SK-N-SH treated with all-trans-retinoic acid at 6 μM for 48 hours (cell line): ENCODE measurements at regions not wholly inside any gene's neighbourhood (a gene's known extent, or its start where the extent isn't known, plus 50 kb on each side); places are given as distances from the start of the nearest gene placed in this dataset.

Source experiments
- ATAC-seq: fragments of 200-7000 bp; cut with Tn5 transposase; 3 replicates; pipeline ENCODE4 v1.9.1; 2020; ENCODE audit warnings: mild to moderate bottlenecking, moderate library complexity
- ARNTL ChIP-seq: fragments of 450-650 bp; formaldehyde crosslinking; IDR thresholded peaks from 2 replicates; pipeline ENCODE4 v1.5.0; 2020; ENCODE audit warnings: low read depth, mild to moderate bottlenecking, moderate library complexity, borderline replicate concordance
- BACH2 ChIP-seq: fragments of 250-450 bp; sonication (Bioruptor Pico); IDR thresholded peaks from 2 replicates; pipeline ENCODE4 v1.9.0; 2021; ENCODE audit warnings: mild to moderate bottlenecking, borderline replicate concordance
- CSDC2 ChIP-seq: fragments of 250-450 bp; sonication (Bioruptor Pico); IDR thresholded peaks from 2 replicates; pipeline ENCODE4 v1.5.0; 2020; ENCODE audit warnings: mild to moderate bottlenecking, moderate library complexity
- CSRNP3 ChIP-seq: fragments of 250-450 bp; sonication (Bioruptor Pico); IDR thresholded peaks from 2 replicates; pipeline ENCODE4 v1.5.1; 2021; ENCODE audit warnings: mild to moderate bottlenecking, moderate library complexity
- ESRRG ChIP-seq: fragments of 250-450 bp; sonication (Bioruptor Pico); IDR thresholded peaks from 2 replicates; pipeline ENCODE4 v1.6.1; 2021; ENCODE audit warnings: mild to moderate bottlenecking
- GLIS3 ChIP-seq: fragments of 250-450 bp; sonication (Bioruptor Pico); IDR thresholded peaks from 2 replicates; pipeline ENCODE4 v1.5.0; 2020; ENCODE audit warnings: mild to moderate bottlenecking, moderate library complexity
- ISL1 ChIP-seq: fragments of 250-450 bp; sonication (Bioruptor Pico); IDR thresholded peaks from 2 replicates; pipeline ENCODE4 v2.1.2; 2022; ENCODE audit warnings: mild to moderate bottlenecking, moderate library complexity
- OSR1 ChIP-seq: fragments of 250-450 bp; sonication (Bioruptor Pico); IDR thresholded peaks from 2 replicates; pipeline ENCODE4 v1.8.0; 2022; ENCODE audit warnings: moderate library complexity, mild to moderate bottlenecking, inconsistent platforms
- POU6F1 ChIP-seq: fragments of 250-450 bp; sonication (Bioruptor Pico); IDR thresholded peaks from 2 replicates; pipeline ENCODE4 v1.8.0; 2021; ENCODE audit warnings: low read depth, mild to moderate bottlenecking, moderate library complexity, borderline replicate concordance
- RARB ChIP-seq: fragments of 250-450 bp; sonication (Bioruptor Pico); IDR thresholded peaks from 2 replicates; pipeline ENCODE4 v1.8.0; 2021; ENCODE audit warnings: mild to moderate bottlenecking, moderate library complexity
- SNAI2 ChIP-seq: fragments of 250-450 bp; sonication (Bioruptor Pico); IDR thresholded peaks from 2 replicates; pipeline ENCODE4 v1.5.0; 2020; ENCODE audit warnings: mild to moderate bottlenecking, moderate library complexity
- TCF4 ChIP-seq: fragments of 250-450 bp; sonication (Bioruptor Pico); IDR thresholded peaks from 2 replicates; pipeline ENCODE4 v1.8.0; 2021; ENCODE audit warnings: mild to moderate bottlenecking, moderate library complexity, borderline replicate concordance
- TOX ChIP-seq: fragments of 250-450 bp; sonication (Bioruptor Pico); IDR thresholded peaks from 2 replicates; pipeline ENCODE4 v1.8.0; 2021; ENCODE audit warnings: mild to moderate bottlenecking, moderate library complexity, borderline replicate concordance
- ZC3H10 ChIP-seq: fragments of 250-450 bp; sonication (Bioruptor Pico); IDR thresholded peaks from 2 replicates; pipeline ENCODE4 v1.5.1; 2021; ENCODE audit warnings: mild to moderate bottlenecking, moderate library complexity
- ZFP3 ChIP-seq: fragments of 250-450 bp; sonication (Bioruptor Pico); IDR thresholded peaks from 2 replicates; pipeline ENCODE4 v1.5.0; 2020; ENCODE audit warnings: mild to moderate bottlenecking, moderate library complexity
- ZNF565 ChIP-seq: fragments of 450-650 bp; formaldehyde crosslinking; conservative IDR thresholded peaks from 2 replicates; pipeline ENCODE4 v1.5.0; 2020; ENCODE audit warnings: low read depth, mild to moderate bottlenecking, moderate library complexity
- ZNF8 ChIP-seq: fragments of 450-650 bp; formaldehyde crosslinking; IDR thresholded peaks from 2 replicates; pipeline ENCODE4 v1.5.0; 2020; ENCODE audit warnings: mild to moderate bottlenecking, moderate library complexity
- TF ChIP-seq, protein P1 (sequence below): fragments of 250-450 bp; sonication (Bioruptor Pico); IDR thresholded peaks from 2 replicates; pipeline ENCODE4 v1.5.0; 2020; ENCODE audit warnings: mild to moderate bottlenecking, moderate library complexity
- TF ChIP-seq, protein P2 (sequence below): fragments of 250-450 bp; sonication (Bioruptor Pico); IDR thresholded peaks from 2 replicates; pipeline ENCODE4 v1.8.0; 2020; ENCODE audit warnings: mild to moderate bottlenecking, moderate library complexity, borderline replicate concordance
- TF ChIP-seq, protein P3 (sequence below): fragments of 250-450 bp; sonication (Bioruptor Pico); IDR thresholded peaks from 2 replicates; pipeline ENCODE4 v1.5.1; 2020; ENCODE audit warnings: low read depth, mild to moderate bottlenecking, moderate library complexity

GRCh38 chr1:112063781-112064728 is 74.6 kb upstream of the KCND3 start:
- ATAC-seq, result no peak
- TF ChIP-seq POU6F1, result no peak

GRCh38 chr1:112067989-112068388 is 78.5 kb upstream of the KCND3 start:
- TF ChIP-seq ZNF8, result no peak
- no peak for TF ChIP-seq TOX
- TF ChIP-seq RARB, result no peak
- TF ChIP-seq ESRRG (CRISPR knock-in tag), result no peak
- TF ChIP-seq TCF4 (CRISPR knock-in tag), result no peak
- TF ChIP-seq OSR1 (CRISPR knock-in tag), result no peak
- TF ChIP-seq GLIS3, result no peak
- TF ChIP-seq POU6F1, result no peak
- no peak for TF ChIP-seq ARNTL (CRISPR knock-in tag)
- TF ChIP-seq, protein P1, sequence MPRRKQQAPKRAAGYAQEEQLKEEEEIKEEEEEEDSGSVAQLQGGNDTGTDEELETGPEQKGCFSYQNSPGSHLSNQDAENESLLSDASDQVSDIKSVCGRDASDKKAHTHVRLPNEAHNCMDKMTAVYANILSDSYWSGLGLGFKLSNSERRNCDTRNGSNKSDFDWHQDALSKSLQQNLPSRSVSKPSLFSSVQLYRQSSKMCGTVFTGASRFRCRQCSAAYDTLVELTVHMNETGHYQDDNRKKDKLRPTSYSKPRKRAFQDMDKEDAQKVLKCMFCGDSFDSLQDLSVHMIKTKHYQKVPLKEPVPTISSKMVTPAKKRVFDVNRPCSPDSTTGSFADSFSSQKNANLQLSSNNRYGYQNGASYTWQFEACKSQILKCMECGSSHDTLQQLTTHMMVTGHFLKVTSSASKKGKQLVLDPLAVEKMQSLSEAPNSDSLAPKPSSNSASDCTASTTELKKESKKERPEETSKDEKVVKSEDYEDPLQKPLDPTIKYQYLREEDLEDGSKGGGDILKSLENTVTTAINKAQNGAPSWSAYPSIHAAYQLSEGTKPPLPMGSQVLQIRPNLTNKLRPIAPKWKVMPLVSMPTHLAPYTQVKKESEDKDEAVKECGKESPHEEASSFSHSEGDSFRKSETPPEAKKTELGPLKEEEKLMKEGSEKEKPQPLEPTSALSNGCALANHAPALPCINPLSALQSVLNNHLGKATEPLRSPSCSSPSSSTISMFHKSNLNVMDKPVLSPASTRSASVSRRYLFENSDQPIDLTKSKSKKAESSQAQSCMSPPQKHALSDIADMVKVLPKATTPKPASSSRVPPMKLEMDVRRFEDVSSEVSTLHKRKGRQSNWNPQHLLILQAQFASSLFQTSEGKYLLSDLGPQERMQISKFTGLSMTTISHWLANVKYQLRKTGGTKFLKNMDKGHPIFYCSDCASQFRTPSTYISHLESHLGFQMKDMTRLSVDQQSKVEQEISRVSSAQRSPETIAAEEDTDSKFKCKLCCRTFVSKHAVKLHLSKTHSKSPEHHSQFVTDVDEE, result no peak
- no peak for TF ChIP-seq CSRNP3 (CRISPR knock-in tag)
- TF ChIP-seq ZNF565 (CRISPR knock-in tag), result no peak
- TF ChIP-seq SNAI2 (CRISPR knock-in tag), result no peak
- TF ChIP-seq, protein P2, sequence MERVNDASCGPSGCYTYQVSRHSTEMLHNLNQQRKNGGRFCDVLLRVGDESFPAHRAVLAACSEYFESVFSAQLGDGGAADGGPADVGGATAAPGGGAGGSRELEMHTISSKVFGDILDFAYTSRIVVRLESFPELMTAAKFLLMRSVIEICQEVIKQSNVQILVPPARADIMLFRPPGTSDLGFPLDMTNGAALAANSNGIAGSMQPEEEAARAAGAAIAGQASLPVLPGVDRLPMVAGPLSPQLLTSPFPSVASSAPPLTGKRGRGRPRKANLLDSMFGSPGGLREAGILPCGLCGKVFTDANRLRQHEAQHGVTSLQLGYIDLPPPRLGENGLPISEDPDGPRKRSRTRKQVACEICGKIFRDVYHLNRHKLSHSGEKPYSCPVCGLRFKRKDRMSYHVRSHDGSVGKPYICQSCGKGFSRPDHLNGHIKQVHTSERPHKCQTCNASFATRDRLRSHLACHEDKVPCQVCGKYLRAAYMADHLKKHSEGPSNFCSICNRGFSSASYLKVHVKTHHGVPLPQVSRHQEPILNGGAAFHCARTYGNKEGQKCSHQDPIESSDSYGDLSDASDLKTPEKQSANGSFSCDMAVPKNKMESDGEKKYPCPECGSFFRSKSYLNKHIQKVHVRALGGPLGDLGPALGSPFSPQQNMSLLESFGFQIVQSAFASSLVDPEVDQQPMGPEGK (CRISPR knock-in tag), result no peak
- TF ChIP-seq ZFP3 (CRISPR knock-in tag), result no peak
- no peak for TF ChIP-seq BACH2 (CRISPR knock-in tag)
- ATAC-seq, result no peak

GRCh38 chr1:112070677-112071076 is 81.2 kb upstream of the KCND3 start:
- ATAC-seq, result no peak
- TF ChIP-seq CSDC2, result no peak
- TF ChIP-seq, all 23 proteins: peak for 0

DNA sequence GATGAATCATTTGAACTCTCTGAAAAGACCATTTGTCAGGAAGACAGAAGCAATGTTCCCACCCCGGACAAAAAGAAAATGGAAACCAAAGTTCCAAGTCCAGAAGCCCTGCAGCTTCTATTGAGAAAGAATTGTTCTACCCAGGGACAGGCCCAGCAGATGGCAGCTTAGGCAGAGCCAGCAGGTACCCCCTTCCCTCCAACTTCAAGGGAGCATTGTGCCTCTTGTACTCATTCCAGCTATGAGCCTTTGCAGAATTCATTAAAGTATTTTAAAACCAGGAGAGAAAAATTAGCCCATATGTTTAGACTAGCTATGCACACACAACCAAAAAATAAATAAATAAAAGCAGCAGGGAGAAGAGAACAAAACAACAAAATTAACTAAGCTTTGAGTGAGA is 85.2 kb upstream of the KCND3 start:
- ATAC-seq, result no peak
- TF ChIP-seq ESRRG (CRISPR knock-in tag) (no peak), ARNTL (CRISPR knock-in tag) (no peak), BACH2 (CRISPR knock-in tag) (no peak), GLIS3 (no peak), ZFP3 (CRISPR knock-in tag) (no peak), ZC3H10 (no peak), OSR1 (CRISPR knock-in tag) (no peak), ISL1 (CRISPR knock-in tag) (no peak), TCF4 (CRISPR knock-in tag) (no peak), CSDC2 (no peak)
- TF ChIP-seq, protein P1, result no peak
- TF ChIP-seq, protein P3, sequence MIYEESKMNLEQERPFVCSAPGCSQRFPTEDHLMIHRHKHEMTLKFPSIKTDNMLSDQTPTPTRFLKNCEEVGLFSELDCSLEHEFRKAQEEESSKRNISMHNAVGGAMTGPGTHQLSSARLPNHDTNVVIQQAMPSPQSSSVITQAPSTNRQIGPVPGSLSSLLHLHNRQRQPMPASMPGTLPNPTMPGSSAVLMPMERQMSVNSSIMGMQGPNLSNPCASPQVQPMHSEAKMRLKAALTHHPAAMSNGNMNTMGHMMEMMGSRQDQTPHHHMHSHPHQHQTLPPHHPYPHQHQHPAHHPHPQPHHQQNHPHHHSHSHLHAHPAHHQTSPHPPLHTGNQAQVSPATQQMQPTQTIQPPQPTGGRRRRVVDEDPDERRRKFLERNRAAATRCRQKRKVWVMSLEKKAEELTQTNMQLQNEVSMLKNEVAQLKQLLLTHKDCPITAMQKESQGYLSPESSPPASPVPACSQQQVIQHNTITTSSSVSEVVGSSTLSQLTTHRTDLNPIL (CRISPR knock-in tag), result no peak
